ENCODE measurements at regions not wholly inside any gene's neighbourhood (a gene's known extent, or its start where the extent isn't known, plus 50 kb on each side); places are given as distances from the start of the nearest gene placed in this dataset.

DNA sequence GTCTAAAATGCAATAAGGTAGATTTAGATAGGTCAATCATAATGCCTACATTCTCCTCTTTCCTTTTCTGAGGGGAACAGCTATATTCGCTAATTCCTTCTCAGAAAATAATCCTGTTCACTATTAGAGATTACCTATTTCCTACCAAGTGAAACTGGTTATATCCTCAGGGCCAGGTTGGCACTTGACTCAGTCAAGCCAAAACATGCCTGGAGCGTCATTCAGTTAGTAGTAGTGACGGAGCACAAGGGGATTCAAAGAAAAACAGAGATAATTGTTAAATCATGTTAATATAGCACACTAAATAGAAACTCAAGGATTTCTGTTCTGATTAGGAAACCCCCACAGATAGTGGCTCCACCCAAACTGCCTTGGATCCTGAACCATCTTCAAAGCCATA lies 515.4 kb upstream of the PTPRD start:
- TF ChIP-seq, protein P1, sequence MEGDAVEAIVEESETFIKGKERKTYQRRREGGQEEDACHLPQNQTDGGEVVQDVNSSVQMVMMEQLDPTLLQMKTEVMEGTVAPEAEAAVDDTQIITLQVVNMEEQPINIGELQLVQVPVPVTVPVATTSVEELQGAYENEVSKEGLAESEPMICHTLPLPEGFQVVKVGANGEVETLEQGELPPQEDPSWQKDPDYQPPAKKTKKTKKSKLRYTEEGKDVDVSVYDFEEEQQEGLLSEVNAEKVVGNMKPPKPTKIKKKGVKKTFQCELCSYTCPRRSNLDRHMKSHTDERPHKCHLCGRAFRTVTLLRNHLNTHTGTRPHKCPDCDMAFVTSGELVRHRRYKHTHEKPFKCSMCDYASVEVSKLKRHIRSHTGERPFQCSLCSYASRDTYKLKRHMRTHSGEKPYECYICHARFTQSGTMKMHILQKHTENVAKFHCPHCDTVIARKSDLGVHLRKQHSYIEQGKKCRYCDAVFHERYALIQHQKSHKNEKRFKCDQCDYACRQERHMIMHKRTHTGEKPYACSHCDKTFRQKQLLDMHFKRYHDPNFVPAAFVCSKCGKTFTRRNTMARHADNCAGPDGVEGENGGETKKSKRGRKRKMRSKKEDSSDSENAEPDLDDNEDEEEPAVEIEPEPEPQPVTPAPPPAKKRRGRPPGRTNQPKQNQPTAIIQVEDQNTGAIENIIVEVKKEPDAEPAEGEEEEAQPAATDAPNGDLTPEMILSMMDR (conservative IDR thresholded peaks at IDR 0.05; ENCODE audit: low read length): no peak
- TF ChIP-seq EZH2phosphoT487 (IDR thresholded peaks at IDR 0.05; ENCODE audit: borderline replicate concordance, low read depth, low read length): no peak

All from OCI-LY7 (cell line).